ENCODE measurements at regions not wholly inside any gene's neighbourhood (a gene's known extent, or its start where the extent isn't known, plus 50 kb on each side); places are given as distances from the start of the nearest gene placed in this dataset.

- no peaks in the 10 kb centered on the region for H3K4me1 ChIP-seq (ENCODE audit: insufficient read depth, poor library complexity, severe bottlenecking)
- TF ChIP-seq CTCF (IDR thresholded peaks at IDR 0.05; ENCODE audit: poor library complexity, severe bottlenecking), result no peak
- ATAC-seq (ENCODE audit: low read depth) (no peak), DNase-seq (ENCODE audit: low spot score) (no peak)
- H3K27me3 ChIP-seq (ENCODE audit: insufficient read depth, poor library complexity, severe bottlenecking), result no peaks in the 10 kb centered on the region
- no peaks in the 10 kb centered on the region for H3K9me3 ChIP-seq (ENCODE audit: severe bottlenecking)
- H3K36me3 ChIP-seq (ENCODE audit: low read depth), result no peaks in the 10 kb centered on the region
- H3K27ac ChIP-seq (ENCODE audit: poor library complexity, severe bottlenecking), result no peak overlapping the region
- no peak overlapping the region for H3K4me3 ChIP-seq (ENCODE audit: severe bottlenecking)
Observed at GRCh38 chr3:82011336-82011735, 249.9 kb upstream of the GBE1 start.

- H3K4me1 ChIP-seq (ENCODE audit: insufficient read depth, poor library complexity, severe bottlenecking), result no peaks in the 10 kb centered on the region
- H3K27ac ChIP-seq (ENCODE audit: poor library complexity, severe bottlenecking), result no peak overlapping the region
- DNase-seq (ENCODE audit: low spot score) (no peak), ATAC-seq (ENCODE audit: low read depth) (no peak)
- TF ChIP-seq CTCF (IDR thresholded peaks at IDR 0.05; ENCODE audit: poor library complexity, severe bottlenecking), result no peak
- H3K27me3 ChIP-seq (ENCODE audit: insufficient read depth, poor library complexity, severe bottlenecking), result no peaks in the 10 kb centered on the region
- H3K9me3 ChIP-seq (ENCODE audit: severe bottlenecking), result no peaks in the 10 kb centered on the region
- H3K36me3 ChIP-seq (ENCODE audit: low read depth), result no peaks in the 10 kb centered on the region
- H3K4me3 ChIP-seq (ENCODE audit: severe bottlenecking), result no peak overlapping the region
Observed at GRCh38 chr3:82005266-82005665, 243.8 kb upstream of the GBE1 start.

- Histone ChIP-seq H3K4me1 (ENCODE audit: insufficient read depth, poor library complexity, severe bottlenecking) (no peaks in the 10 kb centered on the region), H3K27ac (ENCODE audit: poor library complexity, severe bottlenecking) (no peak overlapping the region), H3K9me3 (ENCODE audit: severe bottlenecking) (no peaks in the 10 kb centered on the region), H3K27me3 (ENCODE audit: insufficient read depth, poor library complexity, severe bottlenecking) (no peaks in the 10 kb centered on the region), H3K36me3 (ENCODE audit: low read depth) (no peaks in the 10 kb centered on the region), H3K4me3 (ENCODE audit: severe bottlenecking) (no peak overlapping the region)
- DNase-seq (ENCODE audit: low spot score) (no peak), ATAC-seq (ENCODE audit: low read depth) (no peak)
- no peak for TF ChIP-seq CTCF (IDR thresholded peaks at IDR 0.05; ENCODE audit: poor library complexity, severe bottlenecking)
Observed at GRCh38 chr3:82004266-82004665, 242.8 kb upstream of the GBE1 start.

GRCh38 chr3:82002986-82003642 lies 241.7 kb upstream of the GBE1 start:
- TF ChIP-seq CTCF (IDR thresholded peaks at IDR 0.05; ENCODE audit: poor library complexity, severe bottlenecking), result no peak
- Histone ChIP-seq H3K4me1 (ENCODE audit: insufficient read depth, poor library complexity, severe bottlenecking) (no peaks in the 10 kb centered on the region), H3K36me3 (ENCODE audit: low read depth) (no peaks in the 10 kb centered on the region), H3K4me3 (ENCODE audit: severe bottlenecking) (no peak overlapping the region), H3K27me3 (ENCODE audit: insufficient read depth, poor library complexity, severe bottlenecking) (no peaks in the 10 kb centered on the region), H3K9me3 (ENCODE audit: severe bottlenecking) (no peaks in the 10 kb centered on the region), H3K27ac (ENCODE audit: poor library complexity, severe bottlenecking) (no peak overlapping the region)
- DNase-seq (ENCODE audit: low spot score) (no peak), ATAC-seq (ENCODE audit: low read depth) (no peak)

- ATAC-seq (ENCODE audit: low read depth) (no peak), DNase-seq (ENCODE audit: low spot score) (no peak)
- TF ChIP-seq CTCF (IDR thresholded peaks at IDR 0.05; ENCODE audit: poor library complexity, severe bottlenecking), result no peak
- no peaks in the 10 kb centered on the region for H3K9me3 ChIP-seq (ENCODE audit: severe bottlenecking)
- H3K4me1 ChIP-seq (ENCODE audit: insufficient read depth, poor library complexity, severe bottlenecking), result no peaks in the 10 kb centered on the region
- H3K4me3 ChIP-seq (ENCODE audit: severe bottlenecking), result no peak overlapping the region
- H3K27ac ChIP-seq (ENCODE audit: poor library complexity, severe bottlenecking), result no peak overlapping the region
- no peaks in the 10 kb centered on the region for H3K27me3 ChIP-seq (ENCODE audit: insufficient read depth, poor library complexity, severe bottlenecking)
- H3K36me3 ChIP-seq (ENCODE audit: low read depth), result no peaks in the 10 kb centered on the region
Observed at GRCh38 chr3:82002491-82002890, 241.0 kb upstream of the GBE1 start.
